Mesendoderm (in vitro differentiated cells): ENCODE measurements at regions not wholly inside any gene's neighbourhood (a gene's known extent, or its start where the extent isn't known, plus 50 kb on each side); places are given as distances from the start of the nearest gene placed in this dataset.

ENCODE experiments used
- DNase-seq: peaks from one replicate; pipeline ENCODE4 v3.0.0; 2013
- H2AK5ac ChIP-seq: 2 replicates; pipeline ENCODE4 v1.6.1; 2013; ENCODE audit warnings: low read length, inconsistent platforms
- H2BK120ac ChIP-seq: 2 replicates; pipeline ENCODE4 v1.6.1; 2013; ENCODE audit warnings: low read depth, mild to moderate bottlenecking, low read length, moderate library complexity, mixed read lengths
- H2BK15ac ChIP-seq: replicated peaks from 2 replicates; pipeline ENCODE4 v1.6.1; 2013; ENCODE audit warnings: low read depth, mild to moderate bottlenecking, moderate library complexity
- H2BK5ac ChIP-seq: 2 replicates; pipeline ENCODE4 v1.6.1; 2013; ENCODE audit warnings: low read length, inconsistent platforms
- H3K18ac ChIP-seq: 2 replicates; pipeline ENCODE4 v1.6.1; 2013; ENCODE audit warnings: mild to moderate bottlenecking, low read length, mixed read lengths
- H3K23ac ChIP-seq: one replicate; pipeline ENCODE4 v1.6.1; 2013; ENCODE audit warnings: low read length
- H3K27ac ChIP-seq: 2 replicates; pipeline ENCODE4 v1.5.1; 2013; ENCODE audit warnings: low read depth, mild to moderate bottlenecking, inconsistent platforms, low read length, moderate library complexity
- H3K27me3 ChIP-seq: 2 replicates; pipeline ENCODE4 v1.6.1; 2013; ENCODE audit warnings: low read length, control low read depth, mild to moderate bottlenecking, inconsistent platforms; ENCODE audit not compliant: insufficient read depth, poor library complexity
- H3K36me3 ChIP-seq: 2 replicates; pipeline ENCODE4 v1.6.1; 2013; ENCODE audit warnings: low read length, inconsistent platforms; ENCODE audit not compliant: control insufficient read depth, insufficient read depth
- H3K4ac ChIP-seq: one replicate; pipeline ENCODE4 v1.6.1; 2013; ENCODE audit warnings: low read depth, mild to moderate bottlenecking, low read length, moderate library complexity
- H3K4me1 ChIP-seq: 2 replicates; pipeline ENCODE4 v1.6.1; 2013; ENCODE audit warnings: low read depth, low read length, inconsistent platforms; ENCODE audit not compliant: control insufficient read depth
- H3K4me2 ChIP-seq: 2 replicates; pipeline ENCODE4 v1.6.1; 2013; ENCODE audit warnings: low read length
- H3K4me3 ChIP-seq: 2 replicates; pipeline ENCODE4 v1.5.1; 2013; ENCODE audit warnings: mild to moderate bottlenecking, low read length
- H3K56ac ChIP-seq: one replicate; pipeline ENCODE4 v1.6.1; 2013; ENCODE audit warnings: low read length
- H3K79me1 ChIP-seq: 2 replicates; pipeline ENCODE4 v1.6.1; 2013; ENCODE audit warnings: low read length, inconsistent platforms
- H3K79me2 ChIP-seq: 2 replicates; pipeline ENCODE4 v1.6.1; 2013; ENCODE audit warnings: mild to moderate bottlenecking, low read length; ENCODE audit not compliant: control insufficient read depth, insufficient read depth
- H3K9ac ChIP-seq: 2 replicates; pipeline ENCODE4 v1.6.1; 2013; ENCODE audit warnings: low read length, inconsistent platforms
- H4K5ac ChIP-seq: one replicate; pipeline ENCODE4 v1.6.1; 2013; ENCODE audit warnings: low read length
- H4K8ac ChIP-seq: one replicate; pipeline ENCODE4 v1.6.1; 2013; ENCODE audit warnings: low read depth, mild to moderate bottlenecking, control low read depth, low read length, moderate library complexity
- WGBS: extraction: QIAGEN DNeasy Blood & Tissue Kit; methylation state at CpG from one replicate; pipeline ENCODE4 v1.1.7; 2013; ENCODE audit warnings: low lambda C conversion rate, missing lambda C conversion rate; ENCODE audit not compliant: insufficient coverage; ENCODE audit errors: extremely low coverage; 5-methylcytosine and 5-hydroxymethylcytosine counted together

- H3K27ac ChIP-seq, result no peak overlapping the region
- H2BK15ac ChIP-seq, result no peak overlapping the region
- H3K4me2 ChIP-seq, result no peak overlapping the region
- no peaks in the 10 kb centered on the region for H3K36me3 ChIP-seq
- H3K4ac ChIP-seq, result no peak overlapping the region
- no peaks in the 10 kb centered on the region for H3K4me1 ChIP-seq
- WGBS, result no CpG with 5 or more reads among the region's 2 CpGs
- no peak overlapping the region for H3K4me3 ChIP-seq
- H2BK120ac ChIP-seq, result no peak overlapping the region
- no peaks in the 10 kb centered on the region for H3K27me3 ChIP-seq
- H3K18ac ChIP-seq, result no peak overlapping the region
- no peak overlapping the region for H3K9ac ChIP-seq
- no peak overlapping the region for H2BK5ac ChIP-seq
- H3K79me2 ChIP-seq, result no peaks in the 10 kb centered on the region
- DNase-seq, result no peak
- no peak overlapping the region for H2AK5ac ChIP-seq
- no peak overlapping the region for H3K23ac ChIP-seq
- no peak overlapping the region for H4K8ac ChIP-seq
- no peaks in the 10 kb centered on the region for H3K79me1 ChIP-seq
- no peak overlapping the region for H4K5ac ChIP-seq
- H3K56ac ChIP-seq, result no peak overlapping the region
Observed at GRCh38 chr18:39862341-39862740, 2092.7 kb upstream of the PIK3C3 start.

- no peak overlapping the region for H3K23ac ChIP-seq
- no peaks in the 10 kb centered on the region for H3K36me3 ChIP-seq
- DNase-seq, result no peak
- no peaks in the 10 kb centered on the region for H3K79me2 ChIP-seq
- no peaks in the 10 kb centered on the region for H3K4me1 ChIP-seq
- no peaks in the 10 kb centered on the region for H3K27me3 ChIP-seq
- no peak overlapping the region for H2BK120ac ChIP-seq
- H3K4me2 ChIP-seq, result no peak overlapping the region
- no peak overlapping the region for H3K9ac ChIP-seq
- H3K18ac ChIP-seq, result no peak overlapping the region
- no peak overlapping the region for H2BK15ac ChIP-seq
- H2BK5ac ChIP-seq, result no peak overlapping the region
- no peak overlapping the region for H4K5ac ChIP-seq
- H4K8ac ChIP-seq, result no peak overlapping the region
- no peak overlapping the region for H3K56ac ChIP-seq
- H2AK5ac ChIP-seq, result no peak overlapping the region
- no peaks in the 10 kb centered on the region for H3K79me1 ChIP-seq
- H3K4me3 ChIP-seq, result no peak overlapping the region
- no CpG with 5 or more reads among the region's 3 CpGs for WGBS
- H3K4ac ChIP-seq, result no peak overlapping the region
- no peak overlapping the region for H3K27ac ChIP-seq
Observed at GRCh38 chr18:39854291-39854690, 2100.7 kb upstream of the PIK3C3 start.

DNA sequence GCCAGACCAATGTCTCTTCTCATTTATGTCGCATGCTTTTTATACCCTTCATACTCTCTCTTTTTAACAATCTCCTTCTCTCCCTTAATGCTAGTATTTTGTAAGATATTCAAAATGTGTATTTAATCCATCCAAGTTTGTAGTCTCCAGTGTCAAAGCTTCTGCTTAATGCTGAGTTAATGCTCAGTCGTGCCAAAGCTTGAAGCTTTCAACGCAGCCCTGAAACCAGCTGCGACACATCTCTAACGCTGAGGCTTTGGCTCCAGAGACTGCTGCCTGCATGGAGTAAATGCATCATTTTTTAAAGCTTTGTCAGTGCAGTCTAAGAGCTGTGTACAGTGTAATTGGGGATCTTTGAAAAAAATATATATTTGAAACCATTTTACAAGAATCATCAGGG, 2108.8 kb upstream of the PIK3C3 start:
- no peak overlapping the region for H3K56ac ChIP-seq
- H2BK120ac ChIP-seq, result no peak overlapping the region
- no peak overlapping the region for H2BK15ac ChIP-seq
- no peak overlapping the region for H3K27ac ChIP-seq
- H3K18ac ChIP-seq, result no peak overlapping the region
- H4K8ac ChIP-seq, result no peak overlapping the region
- no CpG with 5 or more reads among the region's 5 CpGs for WGBS
- no peaks in the 10 kb centered on the region for H3K79me1 ChIP-seq
- peaks cover under 1% of the 10 kb centered on the region for H3K4me1 ChIP-seq
- H3K79me2 ChIP-seq, result no peaks in the 10 kb centered on the region
- no peak overlapping the region for H3K4me3 ChIP-seq
- no peak for DNase-seq
- no peak overlapping the region for H2AK5ac ChIP-seq
- H3K4me2 ChIP-seq, result no peak overlapping the region
- no peaks in the 10 kb centered on the region for H3K27me3 ChIP-seq
- no peak overlapping the region for H3K9ac ChIP-seq
- H3K23ac ChIP-seq, result no peak overlapping the region
- H4K5ac ChIP-seq, result no peak overlapping the region
- no peak overlapping the region for H3K4ac ChIP-seq
- no peak overlapping the region for H2BK5ac ChIP-seq
- H3K36me3 ChIP-seq, result no peaks in the 10 kb centered on the region

GRCh38 chr18:39845631-39846030, 2109.4 kb upstream of the PIK3C3 start:
- no peaks in the 10 kb centered on the region for H3K27me3 ChIP-seq
- WGBS, result no CpG with 5 or more reads among the region's 1 CpG

GRCh38 chr18:39845106-39845505, 2109.9 kb upstream of the PIK3C3 start:
- H2BK5ac ChIP-seq, result no peak overlapping the region
- no peaks in the 10 kb centered on the region for H3K79me1 ChIP-seq
- no peak for DNase-seq
- H3K4me1 ChIP-seq, result peaks cover 4% of the 10 kb centered on the region
- no peak overlapping the region for H3K27ac ChIP-seq
- no peak overlapping the region for H4K5ac ChIP-seq
- H3K4ac ChIP-seq, result no peak overlapping the region
- no peak overlapping the region for H3K4me2 ChIP-seq
- H2BK120ac ChIP-seq, result no peak overlapping the region
- WGBS, result no CpG with 5 or more reads among the region's 2 CpGs
- H3K9ac ChIP-seq, result no peak overlapping the region
- no peaks in the 10 kb centered on the region for H3K79me2 ChIP-seq
- H3K18ac ChIP-seq, result no peak overlapping the region
- no peak overlapping the region for H3K23ac ChIP-seq
- H2AK5ac ChIP-seq, result no peak overlapping the region
- no peaks in the 10 kb centered on the region for H3K36me3 ChIP-seq
- H3K4me3 ChIP-seq, result no peak overlapping the region
- no peak overlapping the region for H4K8ac ChIP-seq
- H3K27me3 ChIP-seq, result no peaks in the 10 kb centered on the region
- no peak overlapping the region for H3K56ac ChIP-seq
- no peak overlapping the region for H2BK15ac ChIP-seq

More at GRCh38 chr18:39845631-39846030, 2109.4 kb upstream of the PIK3C3 start:
- Histone ChIP-seq H3K4me1 (peaks cover 4% of the 10 kb centered on the region), H3K23ac (no peak overlapping the region), H3K79me2 (no peaks in the 10 kb centered on the region), H2BK5ac (no peak overlapping the region), H3K27ac (no peak overlapping the region), H3K18ac (no peak overlapping the region), H3K79me1 (no peaks in the 10 kb centered on the region), H4K8ac (no peak overlapping the region), H2BK15ac (no peak overlapping the region), H4K5ac (no peak overlapping the region), H3K9ac (no peak overlapping the region), H3K36me3 (no peaks in the 10 kb centered on the region), H2AK5ac (no peak overlapping the region), H2BK120ac (no peak overlapping the region), H3K4me3 (no peak overlapping the region), H3K4me2 (no peak overlapping the region), H3K56ac (no peak overlapping the region), H3K4ac (no peak overlapping the region)
- DNase-seq, result no peak

GRCh38 chr18:39843546-39843945, 2111.5 kb upstream of the PIK3C3 start:
- no peak overlapping the region for H3K4ac ChIP-seq
- no CpG with 5 or more reads among the region's 4 CpGs for WGBS
- no peak overlapping the region for H2AK5ac ChIP-seq
- no peak overlapping the region for H3K56ac ChIP-seq
- no peak overlapping the region for H3K4me3 ChIP-seq
- no peaks in the 10 kb centered on the region for H3K36me3 ChIP-seq
- DNase-seq, result no peak
- H3K27me3 ChIP-seq, result no peaks in the 10 kb centered on the region
- H3K27ac ChIP-seq, result no peak overlapping the region
- H4K5ac ChIP-seq, result no peak overlapping the region
- H3K4me1 ChIP-seq, result peaks cover 4% of the 10 kb centered on the region
- no peaks in the 10 kb centered on the region for H3K79me2 ChIP-seq
- H3K9ac ChIP-seq, result no peak overlapping the region
- no peak overlapping the region for H3K23ac ChIP-seq
- no peak overlapping the region for H3K18ac ChIP-seq
- H4K8ac ChIP-seq, result no peak overlapping the region
- H2BK15ac ChIP-seq, result no peak overlapping the region
- H2BK5ac ChIP-seq, result no peak overlapping the region
- H3K4me2 ChIP-seq, result no peak overlapping the region
- no peaks in the 10 kb centered on the region for H3K79me1 ChIP-seq
- H2BK120ac ChIP-seq, result no peak overlapping the region
